ENCODE measurements at regions not wholly inside any gene's neighbourhood (a gene's known extent, or its start where the extent isn't known, plus 50 kb on each side); places are given as distances from the start of the nearest gene placed in this dataset.

GRCh38 chr3:194281306-194281705, 69.8 kb downstream of the CPN2 start:
- 95% methylated on average over 8 of the region's 8 CpGs for WGBS, 2 donors
- Histone ChIP-seq H3K36me3 (no peaks in the 10 kb centered on the region), H3K4me1 (peaks cover 0 to 54% (median 43%) of the 10 kb centered on the region in 4 donors), H3K4me3 (no peak overlapping the region), H3K27ac (no peak overlapping the region), H3K9me3 (no peaks in the 10 kb centered on the region), H3K27me3 (no peaks in the 10 kb centered on the region)
- TF ChIP-seq POLR2AphosphoS5 (IDR thresholded peaks at IDR 0.05) (no peak), EP300 (IDR thresholded peaks at IDR 0.05) (no peak), CTCF (IDR thresholded peaks at IDR 0.05) (no peak), POLR2A (IDR thresholded peaks at IDR 0.05) (no peak)
- intact Hi-C loops (cut with DNase I), result no loop called here
- DNase-seq, result peak; percentile 42

GRCh38 chr3:194281766-194282165, 69.4 kb downstream of the CPN2 start:
- peaks cover 0 to 51% (median 41%) of the 10 kb centered on the region in 4 donors for H3K4me1 ChIP-seq
- no peak overlapping the region for H3K4me3 ChIP-seq
- intact Hi-C loops (cut with DNase I), result no loop called here
- TF ChIP-seq CTCF (IDR thresholded peaks at IDR 0.05) (no peak), POLR2AphosphoS5 (IDR thresholded peaks at IDR 0.05) (no peak), EP300 (IDR thresholded peaks at IDR 0.05) (no peak), POLR2A (IDR thresholded peaks at IDR 0.05) (no peak)
- H3K27ac ChIP-seq, result no peak overlapping the region
- H3K9me3 ChIP-seq, result no peaks in the 10 kb centered on the region
- no peaks in the 10 kb centered on the region for H3K36me3 ChIP-seq
- no peaks in the 10 kb centered on the region for H3K27me3 ChIP-seq
- DNase-seq, result no peak
- 92 to 94% methylated on average over 10 of the region's 10 CpGs for WGBS, 2 donors

GRCh38 chr3:194282436-194283122, 68.5 kb downstream of the CPN2 start:
- WGBS, 2 donors, result 86 to 89% methylated on average over 15 of the region's 15 CpGs
- Histone ChIP-seq H3K9me3 (no peaks in the 10 kb centered on the region), H3K27me3 (no peaks in the 10 kb centered on the region), H3K4me1 (peaks cover 0 to 43% (median 35%) of the 10 kb centered on the region in 4 donors), H3K4me3 (no peak overlapping the region), H3K36me3 (no peaks in the 10 kb centered on the region), H3K27ac (no peak overlapping the region)
- DNase-seq, result peak; percentile 55
- intact Hi-C loops (cut with DNase I), result no loop called here
- TF ChIP-seq POLR2AphosphoS5 (IDR thresholded peaks at IDR 0.05) (no peak), POLR2A (IDR thresholded peaks at IDR 0.05) (no peak), CTCF (IDR thresholded peaks at IDR 0.05) (no peak)

- H3K27ac ChIP-seq, result no peak overlapping the region
- no peak overlapping the region for H3K4me3 ChIP-seq
- intact Hi-C loops (cut with DNase I), result no loop called here
- no peaks in the 10 kb centered on the region for H3K27me3 ChIP-seq
- WGBS, 2 donors, result 79 to 84% methylated on average over 12 of the region's 12 CpGs
- TF ChIP-seq POLR2AphosphoS5 (IDR thresholded peaks at IDR 0.05), result no peak
- no peak for TF ChIP-seq CTCF (IDR thresholded peaks at IDR 0.05)
- TF ChIP-seq EP300 (IDR thresholded peaks at IDR 0.05), result no peak
- TF ChIP-seq POLR2A (IDR thresholded peaks at IDR 0.05), result no peak
- H3K4me1 ChIP-seq, result peaks cover 0 to 35% (median 26%) of the 10 kb centered on the region in 4 donors
- DNase-seq, result peak; percentile 59
- H3K9me3 ChIP-seq, result no peaks in the 10 kb centered on the region
- no peaks in the 10 kb centered on the region for H3K36me3 ChIP-seq
Observed at GRCh38 chr3:194283221-194284006, 67.7 kb downstream of the CPN2 start.

Measured in sigmoid colon (tissue), 6 donors.